Activated CD8-positive, alpha-beta T cell treated with anti-CD3 and anti-CD28 coated beads for 36 hours (primary cell): ENCODE measurements at regions not wholly inside any gene's neighbourhood (a gene's known extent, or its start where the extent isn't known, plus 50 kb on each side); places are given as distances from the start of the nearest gene placed in this dataset.

Experiments
- ATAC-seq: fragments of 200-7000 bp; cut with Tn5 transposase; one replicate; pipeline ENCODE4 v1.10.0; 2021; ENCODE audit warnings: mild to moderate bottlenecking, moderate library complexity
- CTCF ChIA-PET: fragments of 350-600 bp; sonication (Branson Sonifier 250); formaldehyde crosslinking; loops from one replicate; lab custom pipeline; 2021; ENCODE audit warnings: antibody characterized with exemption; lab: Charles Lee
- POLR2A ChIA-PET: fragments of 350-600 bp; sonication (Branson Sonifier 250); formaldehyde crosslinking; loops from one replicate; lab custom pipeline; 2021; ENCODE audit warnings: antibody characterized with exemption; lab: Charles Lee
- DNase-seq: peaks from one replicate; pipeline ENCODE4 v3.0.0-alpha.2; 2020
- H3K27ac Mint-ChIP-seq: one replicate; pipeline ENCODE4 v1.8.0; 2021; ENCODE audit warnings: mild to moderate bottlenecking, mixed read lengths
- H3K27me3 Mint-ChIP-seq: one replicate; pipeline ENCODE4 v1.8.0; 2021; ENCODE audit warnings: mixed read lengths
- H3K36me3 Mint-ChIP-seq: one replicate; pipeline ENCODE4 v1.8.0; 2021; ENCODE audit warnings: low read depth, mixed read lengths
- H3K4me1 Mint-ChIP-seq: one replicate; pipeline ENCODE4 v1.8.0; 2021; ENCODE audit warnings: low read depth, mixed read lengths
- H3K4me3 Mint-ChIP-seq: one replicate; pipeline ENCODE4 v1.8.0; 2021; ENCODE audit warnings: mild to moderate bottlenecking, moderate library complexity, mixed read lengths
- H3K9me3 Mint-ChIP-seq: one replicate; pipeline ENCODE4 v1.8.0; 2021; ENCODE audit warnings: mixed read lengths
- intact Hi-C: fragments of 100-400 bp; cut with micrococcal nuclease; formaldehyde crosslinking; loops from one replicate; pipeline ENCODE4 v1.10.0; 2022
- TF ChIP-seq, protein P1 (sequence below): fragments of 200-600 bp; IDR thresholded peaks from one replicate; pipeline ENCODE4 v1.8.0; 2022; ENCODE audit warnings: antibody characterized with exemption, mild to moderate bottlenecking

DNA sequence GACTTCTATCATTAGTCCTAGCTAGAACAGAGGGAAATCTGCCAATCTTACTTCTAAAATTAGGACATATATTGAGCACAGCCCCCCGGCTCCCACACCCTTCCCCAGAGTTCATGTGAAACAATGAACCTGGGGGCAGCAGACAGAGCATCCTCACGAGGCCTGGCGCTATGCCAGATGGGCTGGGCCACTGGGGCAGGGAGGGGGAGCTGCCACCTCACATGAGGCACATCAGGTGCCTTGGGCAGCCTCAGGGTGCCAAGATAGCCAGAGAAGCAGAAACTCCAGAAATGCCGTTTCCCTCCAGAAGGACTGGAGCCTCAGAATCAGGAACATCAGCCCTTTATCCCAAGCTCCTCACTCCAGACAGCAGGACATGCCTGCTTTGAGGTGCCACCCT lies 92.8 kb upstream of the LANCL2 start:
- no peaks in the 10 kb centered on the region for H3K4me1 Mint-ChIP-seq
- H3K9me3 Mint-ChIP-seq = no peaks in the 10 kb centered on the region
- POLR2A ChIA-PET = interaction anchor here (0.6 kb wide), 1 partner anchor 24 kb away, joined by 3 read pairs; no protein-coding TSS in a partner anchor
- H3K36me3 Mint-ChIP-seq = no peaks in the 10 kb centered on the region
- TF ChIP-seq, protein P1, sequence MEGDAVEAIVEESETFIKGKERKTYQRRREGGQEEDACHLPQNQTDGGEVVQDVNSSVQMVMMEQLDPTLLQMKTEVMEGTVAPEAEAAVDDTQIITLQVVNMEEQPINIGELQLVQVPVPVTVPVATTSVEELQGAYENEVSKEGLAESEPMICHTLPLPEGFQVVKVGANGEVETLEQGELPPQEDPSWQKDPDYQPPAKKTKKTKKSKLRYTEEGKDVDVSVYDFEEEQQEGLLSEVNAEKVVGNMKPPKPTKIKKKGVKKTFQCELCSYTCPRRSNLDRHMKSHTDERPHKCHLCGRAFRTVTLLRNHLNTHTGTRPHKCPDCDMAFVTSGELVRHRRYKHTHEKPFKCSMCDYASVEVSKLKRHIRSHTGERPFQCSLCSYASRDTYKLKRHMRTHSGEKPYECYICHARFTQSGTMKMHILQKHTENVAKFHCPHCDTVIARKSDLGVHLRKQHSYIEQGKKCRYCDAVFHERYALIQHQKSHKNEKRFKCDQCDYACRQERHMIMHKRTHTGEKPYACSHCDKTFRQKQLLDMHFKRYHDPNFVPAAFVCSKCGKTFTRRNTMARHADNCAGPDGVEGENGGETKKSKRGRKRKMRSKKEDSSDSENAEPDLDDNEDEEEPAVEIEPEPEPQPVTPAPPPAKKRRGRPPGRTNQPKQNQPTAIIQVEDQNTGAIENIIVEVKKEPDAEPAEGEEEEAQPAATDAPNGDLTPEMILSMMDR = no peak
- DNase-seq = no peak
- H3K4me3 Mint-ChIP-seq = no peak overlapping the region
- intact Hi-C loops = no loop called here
- peaks cover 3% of the 10 kb centered on the region for H3K27me3 Mint-ChIP-seq
- no peak for ATAC-seq
- CTCF ChIA-PET = interaction anchor here (1.1 to 5.1 kb wide), 2 partner anchors 17 to 143 kb away, joined by 3 to 36 read pairs; no protein-coding TSS in a partner anchor
- no peak overlapping the region for H3K27ac Mint-ChIP-seq

DNA sequence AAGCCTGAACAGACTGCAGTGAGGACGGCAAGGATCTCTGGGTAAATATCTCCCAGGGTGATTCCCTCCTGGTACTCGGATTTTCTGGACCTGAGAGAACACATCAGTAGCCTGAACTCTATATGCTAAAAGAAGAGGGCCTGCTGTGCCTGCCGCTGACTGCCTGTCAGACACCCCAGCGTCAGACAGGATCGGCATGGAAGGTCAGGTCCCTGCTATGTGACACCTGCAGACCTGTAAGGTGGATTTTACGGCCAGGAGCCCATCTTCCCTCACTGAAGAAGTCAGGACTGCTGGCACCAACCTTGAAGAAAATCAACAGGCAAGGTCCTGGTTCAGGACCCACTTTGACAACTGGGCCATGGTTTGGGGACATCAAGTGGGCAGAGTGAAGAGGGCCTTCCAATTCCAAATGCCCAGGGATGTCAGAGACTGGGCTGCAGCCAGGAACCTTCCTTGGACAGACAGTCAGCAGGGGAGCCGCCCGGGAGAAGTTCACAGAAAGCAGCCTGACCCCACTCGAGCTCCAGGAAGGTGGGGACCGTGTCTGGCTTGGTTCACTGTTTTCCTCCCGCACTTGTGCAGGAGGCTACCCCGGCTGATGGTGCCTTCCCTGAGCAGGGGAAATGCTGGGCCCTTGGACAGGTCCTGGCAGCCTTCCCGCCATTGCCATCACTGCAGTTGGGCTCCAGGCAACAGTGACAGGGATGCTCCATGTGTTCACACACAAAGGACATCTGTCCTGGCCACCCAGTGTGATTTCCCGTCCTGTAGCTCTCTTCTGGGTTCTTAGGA lies 91.8 kb upstream of the LANCL2 start:
- POLR2A ChIA-PET = no interaction called here
- CTCF ChIA-PET = interaction anchor here (1.1 to 5.1 kb wide), 3 partner anchors 18 to 142 kb away, joined by 3 to 36 read pairs (median 6); no protein-coding TSS in a partner anchor
- intact Hi-C loops = no loop called here

DNA sequence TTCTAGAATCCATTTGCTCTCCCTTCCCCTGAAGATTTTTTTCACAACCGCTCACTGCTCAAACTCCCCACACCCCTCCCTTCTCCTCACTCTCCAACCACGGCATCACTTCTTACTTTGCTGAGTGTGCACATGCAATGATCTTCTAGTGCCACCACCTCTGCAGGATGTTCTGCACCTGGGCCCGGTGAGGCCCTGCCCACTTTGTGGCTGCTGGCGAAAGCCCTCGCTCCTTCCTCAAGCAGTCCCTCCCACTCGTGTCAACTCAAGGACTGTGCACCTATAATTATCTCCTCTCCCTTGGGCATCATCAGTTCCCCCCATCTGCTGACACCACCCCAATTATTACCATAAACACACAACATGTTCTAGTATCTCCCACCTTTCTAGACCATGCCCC lies 91.0 kb upstream of the LANCL2 start:
- ATAC-seq = peak; percentile 17
- Mint-ChIP-seq H3K4me1 (no peaks in the 10 kb centered on the region), H3K9me3 (no peaks in the 10 kb centered on the region), H3K27me3 (peaks cover 3% of the 10 kb centered on the region), H3K36me3 (no peaks in the 10 kb centered on the region), H3K27ac (no peak overlapping the region), H3K4me3 (no peak overlapping the region)
- POLR2A ChIA-PET = no interaction called here
- TF ChIP-seq, protein P1 = no peak
- CTCF ChIA-PET = interaction anchor here (2.0 kb wide), 1 partner anchor 19 kb away, joined by 6 read pairs; no protein-coding TSS in a partner anchor
- intact Hi-C loops = no loop called here
- DNase-seq = no peak

More for the DNA sequence above, 91.8 kb upstream of the LANCL2 start:
- Mint-ChIP-seq H3K4me3 (no peak overlapping the region), H3K27ac (no peak overlapping the region), H3K27me3 (peaks cover 3% of the 10 kb centered on the region), H3K4me1 (no peaks in the 10 kb centered on the region), H3K36me3 (no peaks in the 10 kb centered on the region), H3K9me3 (no peaks in the 10 kb centered on the region)
- ATAC-seq (no peak), DNase-seq (no peak)
- TF ChIP-seq, protein P1 = no peak

DNA sequence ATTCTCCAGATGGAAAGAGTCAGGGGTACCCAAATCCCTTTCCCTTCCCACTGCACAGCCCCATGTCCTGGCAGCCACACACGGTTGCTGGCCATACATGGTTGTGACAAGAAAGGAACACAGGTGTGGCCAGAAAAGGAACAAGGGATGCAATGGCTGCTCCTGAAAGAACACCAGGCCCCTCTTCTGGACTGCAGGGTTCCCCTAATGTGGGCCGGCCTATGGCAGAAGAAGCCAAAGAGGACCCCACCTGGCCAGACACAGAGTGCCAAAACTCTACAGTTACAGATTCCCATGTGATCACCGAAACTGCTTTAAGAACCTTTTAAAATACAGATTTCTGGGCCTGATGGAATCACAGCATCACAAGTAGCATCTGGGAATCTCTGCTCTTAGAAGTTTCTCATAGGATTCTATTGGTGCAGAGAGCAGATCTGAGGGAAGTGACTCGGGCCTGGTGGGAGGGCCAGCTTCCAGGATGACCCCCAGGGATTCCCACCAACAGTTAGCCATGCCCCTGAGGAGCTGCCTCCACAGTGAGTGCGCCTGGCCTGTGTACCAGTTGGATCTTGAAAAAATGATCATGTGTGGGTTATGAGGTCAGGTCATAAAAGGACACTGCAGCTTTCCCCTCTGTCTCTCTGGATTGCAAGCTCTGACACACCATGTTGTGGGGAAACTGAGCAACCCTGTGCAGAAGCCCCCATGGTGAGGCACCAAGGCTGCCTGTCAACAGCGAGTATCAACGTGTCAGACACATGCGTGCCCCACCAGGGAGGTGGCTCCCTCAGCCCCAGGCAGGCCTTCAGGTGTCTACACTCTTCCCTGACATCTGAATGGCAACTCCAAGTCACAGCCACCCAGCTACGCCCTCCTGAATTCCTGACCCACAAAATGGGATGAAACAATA lies 89.6 kb upstream of the LANCL2 start:
- H3K4me3 Mint-ChIP-seq = no peak overlapping the region
- H3K27ac Mint-ChIP-seq = no peak overlapping the region
- no peak for DNase-seq
- TF ChIP-seq, protein P1 = no peak
- CTCF ChIA-PET = interaction anchor here (2.0 to 8.2 kb wide), 3 partner anchors 20 to 140 kb away, joined by 6 to 113 read pairs (median 13); no protein-coding TSS in a partner anchor
- POLR2A ChIA-PET = no interaction called here
- H3K9me3 Mint-ChIP-seq = no peaks in the 10 kb centered on the region
- ATAC-seq = no peak
- no peaks in the 10 kb centered on the region for H3K36me3 Mint-ChIP-seq
- intact Hi-C loops = no loop called here
- H3K4me1 Mint-ChIP-seq = no peaks in the 10 kb centered on the region
- peaks cover 3% of the 10 kb centered on the region for H3K27me3 Mint-ChIP-seq
